Putamen (tissue), 1 donor: ENCODE measurements at regions not wholly inside any gene's neighbourhood (a gene's known extent, or its start where the extent isn't known, plus 50 kb on each side); places are given as distances from the start of the nearest gene placed in this dataset.
"Not testable (repeated sequence)": the region's sequence is repeated elsewhere in the genome, so short reads cannot be mapped to it uniquely, and the experiment has no call there.

Source experiments
- DNase-seq: peaks from one replicate; pipeline ENCODE4 v3.0.0-alpha.2; 2016; ENCODE audit warnings: low spot score

DNA sequence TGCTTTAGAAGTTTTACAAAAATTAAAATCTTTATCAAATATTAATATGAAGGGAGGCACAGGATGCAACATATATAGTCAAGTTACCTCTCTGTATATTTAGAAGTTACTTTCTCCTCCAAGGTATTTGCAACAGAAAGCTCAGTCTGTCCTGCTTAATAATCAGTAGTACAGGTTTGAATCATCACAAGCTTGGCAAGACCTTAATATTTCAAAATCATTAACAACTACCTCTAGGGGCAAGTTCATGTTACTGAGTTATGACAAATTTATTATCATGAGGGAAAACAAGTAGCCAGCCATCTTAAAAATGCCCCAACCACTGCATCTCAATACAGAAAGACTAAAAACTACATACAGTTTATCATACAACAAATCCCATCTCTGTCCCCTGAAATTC lies 116.0 kb downstream of the PMAIP1 start:
- not testable (repeated sequence) for DNase-seq

GRCh38 chr18:60013148-60013547 lies 113.4 kb downstream of the PMAIP1 start:
- not testable (repeated sequence) for DNase-seq

DNA sequence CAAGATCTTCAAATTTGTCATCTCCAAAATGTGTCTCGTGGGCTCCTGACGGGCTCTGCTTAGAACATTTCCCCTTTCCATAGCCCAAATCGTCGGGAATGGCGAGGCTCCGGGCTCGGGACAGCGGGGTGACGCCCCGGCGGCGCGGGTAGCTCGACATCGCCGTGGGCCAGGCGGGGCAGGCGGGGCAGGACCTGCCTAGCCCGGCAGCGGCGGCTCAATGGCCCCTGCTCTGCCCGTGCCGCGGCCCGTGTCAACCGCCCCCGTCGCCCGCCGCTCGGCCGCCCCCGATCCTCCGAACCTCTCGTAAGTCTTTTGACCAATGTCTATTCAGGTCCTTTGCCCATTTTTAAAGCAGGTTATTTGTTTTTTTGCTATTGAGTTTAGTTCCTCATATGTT lies 111.2 kb downstream of the PMAIP1 start:
- no peak for DNase-seq

- DNase-seq: no peak
These were observed 110.7 kb downstream of the PMAIP1 start for GRCh38 chr18:60010513-60010912.

- no peak for DNase-seq
These were observed 107.9 kb downstream of the PMAIP1 start for GRCh38 chr18:60007661-60008060.

- no peak for DNase-seq
These were observed 103.9 kb downstream of the PMAIP1 start for GRCh38 chr18:60003610-60004185.

- DNase-seq: no peak
These were observed 96.7 kb downstream of the PMAIP1 start for GRCh38 chr18:59996370-59996966.

- no peak for DNase-seq
These were observed 94.6 kb downstream of the PMAIP1 start for GRCh38 chr18:59994357-59994756.

DNA sequence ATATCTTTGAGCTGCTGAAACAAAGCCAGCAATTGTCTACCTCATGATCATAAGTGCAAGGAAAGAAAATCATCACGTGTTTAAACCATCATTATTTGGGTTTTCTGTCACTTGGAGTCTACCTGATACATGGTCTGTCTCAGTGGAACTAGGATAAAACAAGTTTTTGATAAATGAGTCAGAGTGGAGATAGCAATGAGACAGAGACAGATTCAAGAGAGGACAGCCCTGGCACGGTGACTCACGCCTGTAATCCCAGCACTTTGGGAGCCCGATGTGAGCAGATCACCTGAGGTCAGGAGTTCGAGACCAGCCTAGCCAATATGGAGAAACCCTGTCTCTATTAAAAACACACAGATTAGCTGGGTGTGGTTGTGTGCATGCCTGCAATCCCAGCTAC lies 93.8 kb downstream of the PMAIP1 start:
- DNase-seq: no peak

DNA sequence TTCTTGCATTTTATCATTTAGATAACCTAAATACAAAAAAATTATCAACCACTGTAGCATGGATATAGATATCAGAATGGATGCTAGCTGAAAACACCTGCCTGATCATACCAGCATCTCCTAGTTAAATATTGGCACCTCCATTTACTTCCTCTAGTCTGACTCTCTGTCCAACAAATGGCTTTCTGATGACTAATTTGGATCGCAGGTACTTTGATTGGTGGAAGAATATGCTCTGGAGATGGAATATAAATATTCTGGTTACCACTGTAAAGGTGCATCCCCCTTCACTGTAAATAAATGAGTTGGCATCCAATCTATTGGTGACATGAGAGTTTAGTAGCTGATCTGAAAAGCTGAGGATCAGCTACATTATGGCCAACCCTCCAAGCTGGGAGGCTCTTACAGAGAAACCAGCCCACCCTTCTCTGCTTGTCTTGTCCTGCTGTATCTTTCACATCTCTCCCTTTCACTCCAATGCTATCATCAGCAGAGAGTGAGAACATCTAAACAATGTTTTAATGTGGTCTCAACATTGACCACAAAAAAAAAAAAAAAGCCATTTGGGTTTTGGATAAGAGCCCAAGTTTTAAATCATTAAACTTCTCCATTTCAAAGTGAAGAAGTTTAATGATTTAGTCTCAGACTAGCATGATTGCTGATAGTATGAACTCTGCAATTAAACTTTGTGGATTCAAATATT lies 90.5 kb downstream of the PMAIP1 start:
- no peak for DNase-seq

DNA sequence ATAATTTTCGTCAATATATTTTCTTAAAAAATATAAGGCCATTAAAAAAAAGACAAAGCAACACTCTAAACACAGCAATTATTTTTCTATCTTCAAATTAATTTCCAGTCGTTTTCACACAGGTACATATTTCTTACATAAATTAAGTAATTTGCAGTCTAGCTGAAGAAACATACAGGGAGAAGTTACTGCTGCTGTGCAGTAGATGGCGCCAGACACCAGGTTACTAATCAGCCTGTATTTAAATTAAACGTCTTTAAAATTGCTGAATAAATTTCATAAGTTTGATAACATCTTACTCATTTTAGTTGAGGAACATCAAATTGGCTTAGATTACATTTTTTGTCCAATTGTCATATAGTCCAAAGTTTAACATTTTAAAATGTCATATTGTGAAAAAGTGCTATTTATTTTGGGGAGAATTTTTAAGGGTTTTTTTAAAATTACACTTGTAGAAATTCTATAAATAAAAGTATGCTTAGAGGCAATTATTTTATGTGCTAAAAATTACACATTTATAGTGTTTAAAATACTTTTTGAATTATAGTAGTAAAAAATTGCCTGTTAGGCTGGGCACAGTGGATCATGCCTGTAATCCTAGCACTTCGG lies 88.4 kb downstream of the PMAIP1 start:
- peak; percentile 60 for DNase-seq

GRCh38 chr18:59987102-59987501 lies 87.3 kb downstream of the PMAIP1 start:
- DNase-seq: no peak

GRCh38 chr18:59986139-59986538 lies 86.3 kb downstream of the PMAIP1 start:
- DNase-seq: no peak

DNA sequence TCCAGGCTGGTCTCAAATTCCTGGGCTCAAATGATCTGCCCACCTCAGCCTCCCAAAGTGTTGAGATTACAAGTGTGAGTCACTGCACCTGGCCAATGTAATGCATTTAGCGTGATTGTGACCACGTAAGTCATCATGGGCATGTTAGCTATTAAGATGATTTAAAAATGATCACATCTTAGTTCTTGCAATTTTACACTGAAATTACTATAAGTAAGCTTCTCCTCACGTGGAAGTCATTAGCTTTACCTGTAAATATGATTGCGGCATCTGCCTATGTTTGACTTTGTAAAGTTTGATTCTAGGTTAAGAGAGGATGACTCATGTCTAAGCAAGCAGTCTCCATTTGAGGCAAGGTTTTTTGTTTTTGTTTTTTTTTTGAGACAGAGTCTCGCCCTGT lies 85.5 kb downstream of the PMAIP1 start:
- no peak for DNase-seq

- DNase-seq: no peak
These were observed 83.7 kb downstream of the PMAIP1 start for GRCh38 chr18:59983506-59983905.

- no peak for DNase-seq
These were observed 80.4 kb downstream of the PMAIP1 start for GRCh38 chr18:59980188-59980637.

GRCh38 chr18:59971871-59972428 lies 72.2 kb downstream of the PMAIP1 start:
- DNase-seq: no peak

- DNase-seq: not testable (repeated sequence)
These were observed 71.3 kb downstream of the PMAIP1 start for GRCh38 chr18:59971144-59971543.

- not testable (repeated sequence) for DNase-seq
These were observed 69.8 kb downstream of the PMAIP1 start for GRCh38 chr18:59969477-59970028.

DNA sequence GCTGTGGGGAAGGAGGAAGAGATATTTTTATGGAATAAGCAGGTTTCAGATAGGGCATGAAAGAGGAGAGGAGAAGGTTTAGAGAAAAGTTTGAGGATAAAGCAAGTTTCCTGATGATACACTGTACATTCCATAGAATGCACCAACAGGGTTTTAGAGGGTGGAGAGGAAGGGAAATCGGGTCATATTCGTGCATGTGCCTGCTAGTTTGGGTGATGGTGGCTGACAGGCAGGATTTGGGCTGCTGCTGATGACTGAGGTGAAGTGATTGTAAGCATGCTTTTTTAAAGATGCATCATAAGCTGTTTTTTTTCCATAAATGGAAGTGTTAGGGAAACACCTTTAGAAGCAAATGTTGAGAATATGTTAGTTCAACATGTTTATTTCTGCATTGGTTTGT lies 68.8 kb downstream of the PMAIP1 start:
- no peak for DNase-seq

- DNase-seq: no peak
These were observed 68.1 kb downstream of the PMAIP1 start for GRCh38 chr18:59967878-59968277.

DNA sequence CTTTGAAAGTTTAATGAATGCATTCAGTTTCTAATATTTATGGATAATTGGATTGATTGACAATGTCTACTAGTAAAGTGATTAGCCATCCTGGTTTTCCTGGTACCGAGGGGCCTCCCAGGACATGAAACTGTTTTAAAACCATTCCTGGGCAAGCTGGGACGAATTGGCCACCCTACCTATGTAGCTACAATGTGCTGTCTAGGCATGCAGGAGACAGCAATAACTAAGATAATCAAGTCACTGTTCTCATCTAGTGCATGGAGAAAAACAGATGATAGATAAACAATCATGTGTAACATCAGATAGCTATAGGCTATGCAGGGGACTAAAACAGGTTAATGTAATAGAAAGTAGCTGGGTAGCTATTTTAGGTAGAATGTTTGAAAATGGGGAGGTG lies 67.1 kb downstream of the PMAIP1 start:
- DNase-seq: no peak
